IMR-90 (cell line): ENCODE measurements at regions not wholly inside any gene's neighbourhood (a gene's known extent, or its start where the extent isn't known, plus 50 kb on each side); places are given as distances from the start of the nearest gene placed in this dataset.

ENCODE experiments used
- ATAC-seq: fragments of 200-7000 bp; cut with Tn5 transposase; 2 replicates; pipeline ENCODE4 v1.9.1; 2020; ENCODE audit warnings: low read depth, mild to moderate bottlenecking, moderate library complexity
- BruUV-seq: library from RNA; stranded (reverse); fragments of 400-500 nt; replicated peaks from 2 replicates; lab custom pipeline; 2021; lab: Mats Ljungman, UMichigan
- CTCF ChIA-PET: fragments of 300-600 bp; formaldehyde crosslinking; extraction: SDS; loops from one replicate; lab custom pipeline; 2021; ENCODE audit warnings: antibody characterized with exemption; lab: Yijun Ruan, JAX
- POLR2A ChIA-PET: fragments of 300-600 bp; sonication (Branson Sonifier 250); formaldehyde crosslinking; loops from one replicate; lab custom pipeline; 2022; ENCODE audit warnings: antibody characterized with exemption; ENCODE audit not compliant: unreplicated experiment; lab: Charles Lee
- DNase-seq: peaks from one replicate; pipeline ENCODE4 v3.0.0; 2013
- H2AFZ ChIP-seq: replicated peaks from 2 replicates; pipeline ENCODE3; 2013; ENCODE audit warnings: low read length, mild to moderate bottlenecking; ENCODE audit not compliant: poor library complexity
- H2AK5ac ChIP-seq: 2 replicates; pipeline ENCODE4 v1.6.1; 2013; ENCODE audit warnings: low read depth, low read length, inconsistent platforms
- H2AK9ac ChIP-seq: replicated peaks from 2 replicates; pipeline ENCODE3; 2013; ENCODE audit warnings: mild to moderate bottlenecking, low read depth, low read length, moderate library complexity; ENCODE audit not compliant: poor library complexity
- H2BK120ac ChIP-seq: 2 replicates; pipeline ENCODE4 v1.6.1; 2013; ENCODE audit warnings: low read depth, low read length, inconsistent platforms
- H2BK15ac ChIP-seq: 3 replicates; pipeline ENCODE4 v1.6.1; 2013; ENCODE audit warnings: low read depth, low read length, inconsistent platforms
- H2BK20ac ChIP-seq: 2 replicates; pipeline ENCODE4 v1.6.1; 2013; ENCODE audit warnings: low read depth, mild to moderate bottlenecking, inconsistent platforms, low read length, moderate library complexity
- H2BK5ac ChIP-seq: 2 replicates; pipeline ENCODE4 v1.6.1; 2013; ENCODE audit warnings: mild to moderate bottlenecking, low read depth, low read length, inconsistent platforms; ENCODE audit not compliant: poor library complexity, severe bottlenecking
- H3K14ac ChIP-seq: replicated peaks from 2 replicates; pipeline ENCODE4 v1.6.1; 2013; ENCODE audit warnings: low read depth, low read length, inconsistent platforms
- H3K18ac ChIP-seq: 2 replicates; pipeline ENCODE4 v1.6.1; 2013; ENCODE audit warnings: low read depth, low read length, control low read depth
- H3K23ac ChIP-seq: 2 replicates; pipeline ENCODE4 v1.6.1; 2013; ENCODE audit warnings: low read depth, low read length, inconsistent platforms
- H3K27ac ChIP-seq: 2 replicates; pipeline ENCODE4 v1.5.1; 2013; ENCODE audit warnings: mild to moderate bottlenecking, control low read depth, low read length; ENCODE audit not compliant: insufficient read depth
- H3K27me3 ChIP-seq: 2 replicates; pipeline ENCODE4 v1.6.1; 2013; ENCODE audit warnings: low read length; ENCODE audit not compliant: control insufficient read depth, insufficient read depth
- H3K36me3 ChIP-seq: 2 replicates; pipeline ENCODE4 v1.6.1; 2013; ENCODE audit warnings: low read length, mixed read lengths; ENCODE audit not compliant: control insufficient read depth, insufficient read depth
- H3K4ac ChIP-seq: 2 replicates; pipeline ENCODE4 v1.6.1; 2013; ENCODE audit warnings: low read depth, low read length, inconsistent platforms
- H3K4me1 ChIP-seq: 2 replicates; pipeline ENCODE4 v1.6.1; 2013; ENCODE audit warnings: low read length, mixed read lengths; ENCODE audit not compliant: control insufficient read depth, insufficient read depth
- H3K4me2 ChIP-seq: 2 replicates; pipeline ENCODE4 v1.6.1; 2013; ENCODE audit warnings: low read depth, mild to moderate bottlenecking, control low read depth, low read length, moderate library complexity
- H3K4me3 ChIP-seq: 2 replicates; pipeline ENCODE4 v1.5.1; 2013; ENCODE audit warnings: low read depth, mild to moderate bottlenecking, control low read depth, low read length, moderate library complexity; ENCODE audit not compliant: insufficient read depth
- H3K56ac ChIP-seq: 2 replicates; pipeline ENCODE4 v1.6.1; 2013; ENCODE audit warnings: low read length, inconsistent platforms; ENCODE audit not compliant: insufficient read depth; ENCODE audit errors: extremely low read depth
- H3K79me1 ChIP-seq, 2 experiments: 2 replicates each; pipeline ENCODE4 v1.6.1; 2013; ENCODE audit warnings: low read length in 2 of 2, inconsistent platforms in 1 of 2, low read depth in 1 of 2
- H3K9ac ChIP-seq: 2 replicates; pipeline ENCODE4 v1.6.1; 2013; ENCODE audit warnings: low read depth, low read length, control low read depth
- H3K9me1 ChIP-seq: 2 replicates; pipeline ENCODE4 v1.6.1; 2013; ENCODE audit warnings: low read length, inconsistent platforms; ENCODE audit not compliant: insufficient read depth
- H3K9me3 ChIP-seq: 2 replicates; pipeline ENCODE4 v1.6.1; 2013; ENCODE audit warnings: low read length; ENCODE audit not compliant: control insufficient read depth, insufficient read depth
- H4K20me1 ChIP-seq: 2 replicates; pipeline ENCODE4 v1.6.1; 2013; ENCODE audit warnings: low read length, inconsistent platforms; ENCODE audit not compliant: insufficient read depth
- H4K5ac ChIP-seq: 2 replicates; pipeline ENCODE4 v1.6.1; 2013; ENCODE audit warnings: mild to moderate bottlenecking, low read depth, low read length, control low read depth
- H4K8ac ChIP-seq, 2 experiments: 2 replicates each; pipeline ENCODE4 v1.6.1; 2013; ENCODE audit warnings: low read depth in 2 of 2, low read length in 2 of 2, control low read depth in 1 of 2, inconsistent platforms in 1 of 2
- H4K91ac ChIP-seq: 2 replicates; pipeline ENCODE4 v1.6.1; 2013; ENCODE audit warnings: low read depth, low read length, inconsistent platforms; ENCODE audit not compliant: insufficient read depth
- BHLHE40 ChIP-seq: fragments of 150-350 bp; IDR thresholded peaks from 2 replicates; pipeline ENCODE4 v1.6.1; 2016; ENCODE audit warnings: mild to moderate bottlenecking, low read depth, low read length
- CEBPB ChIP-seq: IDR thresholded peaks from 2 replicates; pipeline ENCODE4 v1.6.1; 2012; ENCODE audit warnings: low read depth, low read length, improper control_type of control experiment
- CHD1 ChIP-seq: IDR thresholded peaks from 2 replicates; pipeline ENCODE4 v1.6.1; 2012; ENCODE audit warnings: low read depth, low read length, improper control_type of control experiment
- FOS ChIP-seq: fragments of 150-350 bp; IDR thresholded peaks from 2 replicates; pipeline ENCODE4 v1.6.1; 2016; ENCODE audit warnings: low read depth, low read length
- MAFK ChIP-seq: IDR thresholded peaks from 2 replicates; pipeline ENCODE4 v1.6.1; 2012; ENCODE audit warnings: low read depth, low read length, improper control_type of control experiment
- MAZ ChIP-seq: IDR thresholded peaks from 2 replicates; pipeline ENCODE4 v1.6.1; 2012; ENCODE audit warnings: low read depth, mild to moderate bottlenecking, low read length, improper control_type of control experiment, moderate library complexity, borderline replicate concordance
- MXI1 ChIP-seq: IDR thresholded peaks from 2 replicates; pipeline ENCODE4 v1.6.1; 2012; ENCODE audit warnings: low read depth, mild to moderate bottlenecking, low read length, moderate library complexity, borderline replicate concordance
- NFE2L2 ChIP-seq: fragments of 150-350 bp; IDR thresholded peaks from 2 replicates; pipeline ENCODE4 v1.6.1; 2016; ENCODE audit warnings: low read depth, mild to moderate bottlenecking, low read length
- POLR2A ChIP-seq: IDR thresholded peaks from 2 replicates; pipeline ENCODE4 v1.6.1; 2012; ENCODE audit warnings: mild to moderate bottlenecking, low read depth, low read length
- RAD21 ChIP-seq: IDR thresholded peaks from 2 replicates; pipeline ENCODE4 v1.6.1; 2012; ENCODE audit warnings: low read length, improper control_type of control experiment
- SMC3 ChIP-seq: fragments of 150-350 bp; IDR thresholded peaks from 2 replicates; pipeline ENCODE4 v1.6.1; 2016; ENCODE audit warnings: low read depth, mild to moderate bottlenecking, antibody characterized with exemption, low read length, moderate library complexity
- WGBS, 2 experiments: methylation state at CpG; one replicate each; pipeline versions ENCODE4 v1.1.5 to v1.1.7; 2013; ENCODE audit warnings: missing lambda C conversion rate in 2 of 2; ENCODE audit not compliant: insufficient read length in 1 of 2; ENCODE audit errors: extremely low coverage in 2 of 2; 5-methylcytosine and 5-hydroxymethylcytosine counted together
- dilution Hi-C: fragments of 300-500 bp; cut with HindIII; formaldehyde crosslinking; loops from one replicate; pipeline ENCODE4 v1.14.3; 2018; ENCODE audit warnings: low sequenced_read_pairs; ENCODE audit not compliant: unreplicated experiment
- in situ Hi-C: fragments of 300-500 bp; cut with MboI; formaldehyde crosslinking; loops from 3 replicates; pipeline ENCODE4 v1.14.3; 2019; ENCODE audit warnings: low sequenced_read_pairs, inconsistent platforms, mixed read lengths
- intact Hi-C: fragments of 100-400 bp; cut with micrococcal nuclease; formaldehyde crosslinking; loops from 2 replicates; pipeline ENCODE4 v1.10.0; 2022
- TF ChIP-seq, protein P1 (sequence below): fragments of 150-350 bp; IDR thresholded peaks from 2 replicates; pipeline ENCODE4 v1.6.1; 2016; ENCODE audit warnings: low read depth, mild to moderate bottlenecking, low read length, moderate library complexity, borderline replicate concordance
- TF ChIP-seq, protein P2 (sequence below): conservative IDR thresholded peaks from 2 replicates; pipeline ENCODE4 v1.5.1; 2012; ENCODE audit warnings: mild to moderate bottlenecking, low read depth, low read length, improper control_type of control experiment
- TF ChIP-seq, protein P3 (sequence below): fragments of 150-350 bp; IDR thresholded peaks from 2 replicates; pipeline ENCODE4 v1.6.1; 2017; ENCODE audit warnings: mild to moderate bottlenecking, antibody characterized with exemption, low read length, low read depth

DNA sequence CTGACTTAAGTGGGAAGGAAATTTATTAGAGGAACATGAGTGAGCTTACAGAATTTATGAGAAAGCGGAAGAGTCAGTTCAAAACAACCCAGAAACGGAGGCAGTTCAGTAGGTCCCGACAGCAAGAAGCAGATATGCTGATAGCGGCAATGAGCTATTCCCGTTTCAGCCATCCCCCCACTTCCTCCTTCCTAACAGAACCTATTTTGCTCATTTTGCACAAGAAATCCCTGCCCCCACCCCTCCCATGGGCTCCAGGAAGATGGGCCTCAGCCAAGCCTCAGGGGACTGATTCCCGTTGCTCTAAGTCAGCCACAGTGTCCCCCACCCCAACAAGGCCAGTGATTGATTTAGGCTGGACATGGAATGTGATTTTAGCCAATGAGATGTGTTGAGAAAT lies 157.5 kb downstream of the CEBPB start:
- H3K79me1 ChIP-seq = peaks cover 0 to 6% of the 10 kb centered on the region in 2 experiments; a peak in 1 of 4 replicates
- ATAC-seq = no peak
- no peaks in the 10 kb centered on the region for H3K9me3 ChIP-seq
- H4K8ac ChIP-seq = no peak overlapping the region
- H3K56ac ChIP-seq = no peak overlapping the region
- peaks cover 12% of the 10 kb centered on the region for H3K9me1 ChIP-seq
- H2BK5ac ChIP-seq = no peak overlapping the region
- H2AK5ac ChIP-seq = peak overlapping the region; percentile 92
- TF ChIP-seq MXI1 (no peak), MAFK (no peak), CHD1 (no peak), POLR2A (no peak), RAD21 (no peak), NFE2L2 (no peak), CEBPB (no peak), SMC3 (no peak), FOS (no peak), BHLHE40 (no peak), MAZ (no peak)
- TF ChIP-seq, protein P1, sequence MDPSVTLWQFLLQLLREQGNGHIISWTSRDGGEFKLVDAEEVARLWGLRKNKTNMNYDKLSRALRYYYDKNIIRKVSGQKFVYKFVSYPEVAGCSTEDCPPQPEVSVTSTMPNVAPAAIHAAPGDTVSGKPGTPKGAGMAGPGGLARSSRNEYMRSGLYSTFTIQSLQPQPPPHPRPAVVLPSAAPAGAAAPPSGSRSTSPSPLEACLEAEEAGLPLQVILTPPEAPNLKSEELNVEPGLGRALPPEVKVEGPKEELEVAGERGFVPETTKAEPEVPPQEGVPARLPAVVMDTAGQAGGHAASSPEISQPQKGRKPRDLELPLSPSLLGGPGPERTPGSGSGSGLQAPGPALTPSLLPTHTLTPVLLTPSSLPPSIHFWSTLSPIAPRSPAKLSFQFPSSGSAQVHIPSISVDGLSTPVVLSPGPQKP = no peak
- TF ChIP-seq, protein P2, sequence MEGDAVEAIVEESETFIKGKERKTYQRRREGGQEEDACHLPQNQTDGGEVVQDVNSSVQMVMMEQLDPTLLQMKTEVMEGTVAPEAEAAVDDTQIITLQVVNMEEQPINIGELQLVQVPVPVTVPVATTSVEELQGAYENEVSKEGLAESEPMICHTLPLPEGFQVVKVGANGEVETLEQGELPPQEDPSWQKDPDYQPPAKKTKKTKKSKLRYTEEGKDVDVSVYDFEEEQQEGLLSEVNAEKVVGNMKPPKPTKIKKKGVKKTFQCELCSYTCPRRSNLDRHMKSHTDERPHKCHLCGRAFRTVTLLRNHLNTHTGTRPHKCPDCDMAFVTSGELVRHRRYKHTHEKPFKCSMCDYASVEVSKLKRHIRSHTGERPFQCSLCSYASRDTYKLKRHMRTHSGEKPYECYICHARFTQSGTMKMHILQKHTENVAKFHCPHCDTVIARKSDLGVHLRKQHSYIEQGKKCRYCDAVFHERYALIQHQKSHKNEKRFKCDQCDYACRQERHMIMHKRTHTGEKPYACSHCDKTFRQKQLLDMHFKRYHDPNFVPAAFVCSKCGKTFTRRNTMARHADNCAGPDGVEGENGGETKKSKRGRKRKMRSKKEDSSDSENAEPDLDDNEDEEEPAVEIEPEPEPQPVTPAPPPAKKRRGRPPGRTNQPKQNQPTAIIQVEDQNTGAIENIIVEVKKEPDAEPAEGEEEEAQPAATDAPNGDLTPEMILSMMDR = no peak
- TF ChIP-seq, protein P3, sequence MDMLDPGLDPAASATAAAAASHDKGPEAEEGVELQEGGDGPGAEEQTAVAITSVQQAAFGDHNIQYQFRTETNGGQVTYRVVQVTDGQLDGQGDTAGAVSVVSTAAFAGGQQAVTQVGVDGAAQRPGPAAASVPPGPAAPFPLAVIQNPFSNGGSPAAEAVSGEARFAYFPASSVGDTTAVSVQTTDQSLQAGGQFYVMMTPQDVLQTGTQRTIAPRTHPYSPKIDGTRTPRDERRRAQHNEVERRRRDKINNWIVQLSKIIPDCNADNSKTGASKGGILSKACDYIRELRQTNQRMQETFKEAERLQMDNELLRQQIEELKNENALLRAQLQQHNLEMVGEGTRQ = no peak
- peak overlapping the region; percentile 90; the same call in 1 of the 2 replicates for H2BK120ac ChIP-seq
- no peak overlapping the region for H3K9ac ChIP-seq
- no peak overlapping the region for H3K23ac ChIP-seq
- no peak overlapping the region for H3K4me2 ChIP-seq
- 74% methylated on average over 5 of the region's 6 CpGs; no CpG with 5 or more reads in 1 of the 2 experiments for WGBS, 2 experiments
- POLR2A ChIA-PET = no interaction called here
- H3K36me3 ChIP-seq = no peaks in the 10 kb centered on the region
- intact Hi-C loops (no loop called here), dilution Hi-C loops (no loop called here), in situ Hi-C loops (no loop called here)
- BruUV-seq = no TSS peak
- H3K27ac ChIP-seq = no peak overlapping the region
- peak overlapping the region; percentile 69 for H2BK20ac ChIP-seq
- no peak overlapping the region for H2AK9ac ChIP-seq
- no peak overlapping the region for H2AFZ ChIP-seq
- H3K18ac ChIP-seq = no peak overlapping the region
- H3K4ac ChIP-seq = peak overlapping the region; percentile 72
- peaks cover 11% of the 10 kb centered on the region for H3K4me1 ChIP-seq
- H3K14ac ChIP-seq = no peak overlapping the region; the same call in 1 of the 2 replicates
- H3K4me3 ChIP-seq = no peak overlapping the region
- no peaks in the 10 kb centered on the region for H3K27me3 ChIP-seq
- no peaks in the 10 kb centered on the region; the same call in 1 of the 2 replicates for H4K20me1 ChIP-seq
- DNase-seq = no peak
- H2BK15ac ChIP-seq = 0 out of 3 replicates have a peak overlapping the region, but pooled peaks have one; percentile 22
- CTCF ChIA-PET = no interaction called here
- no peak overlapping the region; the same call in 1 of the 2 replicates for H4K91ac ChIP-seq
- H4K5ac ChIP-seq = no peak overlapping the region
